ENCODE measurements at regions not wholly inside any gene's neighbourhood (a gene's known extent, or its start where the extent isn't known, plus 50 kb on each side); places are given as distances from the start of the nearest gene placed in this dataset.

DNA sequence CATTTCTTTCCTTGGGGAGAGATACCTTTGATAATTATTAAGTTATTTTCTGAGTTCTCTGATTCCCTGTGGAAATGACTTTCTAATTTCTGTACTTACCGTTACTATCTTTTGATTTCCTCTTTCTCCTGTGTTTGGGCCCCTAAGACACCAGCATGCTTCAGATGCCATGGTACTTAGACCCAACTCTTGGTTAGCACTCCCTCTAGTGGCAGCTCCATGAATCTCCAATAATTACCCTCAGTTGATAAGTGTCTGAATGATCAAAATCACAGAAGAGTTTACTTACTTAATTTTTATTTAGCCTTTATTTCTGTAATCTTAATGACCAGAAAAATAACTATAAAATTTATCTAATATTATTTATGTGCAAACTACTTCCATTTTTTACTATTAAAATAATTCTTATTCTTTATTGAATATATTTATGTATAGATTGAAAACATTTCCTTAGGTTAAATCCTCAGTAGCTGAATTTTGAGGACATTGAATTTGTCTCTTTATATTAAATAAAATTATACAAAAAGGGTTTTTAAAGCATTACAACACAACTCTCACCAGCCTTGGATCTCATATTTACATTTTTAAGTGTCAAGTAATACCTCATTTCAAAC, 300.4 kb downstream of the KCNS3 start:
- no peaks in the 10 kb centered on the region for H3K9me3 ChIP-seq (ENCODE audit: insufficient read depth, low read depth, low read length)
- no peak overlapping the region for H3K9ac ChIP-seq (ENCODE audit: low read depth, low read length)
- no peaks in the 10 kb centered on the region for H3K36me3 ChIP-seq (ENCODE audit: insufficient read depth, low read length)
- no peaks in the 10 kb centered on the region for H3K27me3 ChIP-seq (ENCODE audit: insufficient read depth, low read length)
- no peaks in the 10 kb centered on the region for H3K4me1 ChIP-seq (ENCODE audit: insufficient read depth, low read length)
- no peak overlapping the region for H3K4me3 ChIP-seq (ENCODE audit: low read length)
- 47% methylated on average over 1 of the region's 1 CpG for WGBS
- H3K27ac ChIP-seq (ENCODE audit: low read depth, low read length), result no peak overlapping the region

DNA sequence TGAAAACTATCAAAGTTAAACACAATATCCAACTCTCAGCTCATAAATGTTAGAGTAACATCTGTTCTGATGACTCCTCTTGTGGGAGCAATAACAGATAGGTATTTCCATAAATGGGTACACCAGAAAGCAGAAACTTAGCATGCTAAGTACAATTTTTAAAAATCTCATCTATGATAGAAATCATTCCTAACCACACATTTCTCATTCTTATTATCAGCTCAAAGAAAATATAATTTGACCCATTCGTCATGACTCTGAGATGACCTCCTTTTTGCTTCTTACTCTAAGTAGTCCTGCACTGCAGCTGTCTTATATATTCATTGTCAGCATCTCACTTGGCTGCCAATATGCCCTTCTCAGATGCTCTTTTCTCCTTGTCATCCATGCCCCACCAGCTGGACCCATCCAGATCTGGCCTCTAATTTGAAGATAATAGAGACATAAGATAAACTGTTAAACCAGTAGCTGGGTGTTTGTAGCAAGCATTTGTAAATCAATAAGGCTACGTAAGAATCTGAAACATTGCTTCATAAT, 298.3 kb downstream of the KCNS3 start:
- 93% methylated on average over 1 of the region's 2 CpGs for WGBS
- H3K4me3 ChIP-seq (ENCODE audit: low read length), result no peak overlapping the region
- no peaks in the 10 kb centered on the region for H3K36me3 ChIP-seq (ENCODE audit: insufficient read depth, low read length)
- H3K9ac ChIP-seq (ENCODE audit: low read depth, low read length), result no peak overlapping the region
- H3K9me3 ChIP-seq (ENCODE audit: insufficient read depth, low read depth, low read length), result no peaks in the 10 kb centered on the region
- no peaks in the 10 kb centered on the region for H3K27me3 ChIP-seq (ENCODE audit: insufficient read depth, low read length)
- H3K27ac ChIP-seq (ENCODE audit: low read depth, low read length), result no peak overlapping the region
- no peaks in the 10 kb centered on the region for H3K4me1 ChIP-seq (ENCODE audit: insufficient read depth, low read length)

DNA sequence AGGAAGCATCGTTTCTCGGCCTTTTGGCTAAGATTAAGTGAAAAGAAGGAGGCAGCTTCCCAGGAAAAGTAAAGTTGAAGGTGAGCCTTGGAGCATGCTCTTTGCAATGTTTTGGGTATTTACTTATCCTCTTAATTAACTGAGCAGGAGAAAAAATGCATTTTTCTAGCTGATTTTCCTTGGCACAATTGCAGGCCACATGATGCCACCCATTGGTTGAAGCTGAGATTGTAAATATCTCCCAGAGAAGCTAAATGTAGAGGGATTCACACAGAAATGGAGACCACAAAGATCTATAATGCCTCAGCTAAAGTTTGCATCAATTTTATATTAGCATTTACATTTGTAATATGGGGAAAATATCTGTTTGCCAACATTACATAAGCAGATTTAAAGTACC, 294.1 kb downstream of the KCNS3 start:
- WGBS, result 92% methylated on average over 2 of the region's 2 CpGs
- no peaks in the 10 kb centered on the region for H3K36me3 ChIP-seq (ENCODE audit: insufficient read depth, low read length)
- no peak overlapping the region for H3K27ac ChIP-seq (ENCODE audit: low read depth, low read length)
- H3K4me1 ChIP-seq (ENCODE audit: insufficient read depth, low read length), result no peaks in the 10 kb centered on the region
- H3K27me3 ChIP-seq (ENCODE audit: insufficient read depth, low read length), result no peaks in the 10 kb centered on the region
- H3K4me3 ChIP-seq (ENCODE audit: low read length), result no peak overlapping the region
- no peak overlapping the region for H3K9ac ChIP-seq (ENCODE audit: low read depth, low read length)
- no peaks in the 10 kb centered on the region for H3K9me3 ChIP-seq (ENCODE audit: insufficient read depth, low read depth, low read length)

DNA sequence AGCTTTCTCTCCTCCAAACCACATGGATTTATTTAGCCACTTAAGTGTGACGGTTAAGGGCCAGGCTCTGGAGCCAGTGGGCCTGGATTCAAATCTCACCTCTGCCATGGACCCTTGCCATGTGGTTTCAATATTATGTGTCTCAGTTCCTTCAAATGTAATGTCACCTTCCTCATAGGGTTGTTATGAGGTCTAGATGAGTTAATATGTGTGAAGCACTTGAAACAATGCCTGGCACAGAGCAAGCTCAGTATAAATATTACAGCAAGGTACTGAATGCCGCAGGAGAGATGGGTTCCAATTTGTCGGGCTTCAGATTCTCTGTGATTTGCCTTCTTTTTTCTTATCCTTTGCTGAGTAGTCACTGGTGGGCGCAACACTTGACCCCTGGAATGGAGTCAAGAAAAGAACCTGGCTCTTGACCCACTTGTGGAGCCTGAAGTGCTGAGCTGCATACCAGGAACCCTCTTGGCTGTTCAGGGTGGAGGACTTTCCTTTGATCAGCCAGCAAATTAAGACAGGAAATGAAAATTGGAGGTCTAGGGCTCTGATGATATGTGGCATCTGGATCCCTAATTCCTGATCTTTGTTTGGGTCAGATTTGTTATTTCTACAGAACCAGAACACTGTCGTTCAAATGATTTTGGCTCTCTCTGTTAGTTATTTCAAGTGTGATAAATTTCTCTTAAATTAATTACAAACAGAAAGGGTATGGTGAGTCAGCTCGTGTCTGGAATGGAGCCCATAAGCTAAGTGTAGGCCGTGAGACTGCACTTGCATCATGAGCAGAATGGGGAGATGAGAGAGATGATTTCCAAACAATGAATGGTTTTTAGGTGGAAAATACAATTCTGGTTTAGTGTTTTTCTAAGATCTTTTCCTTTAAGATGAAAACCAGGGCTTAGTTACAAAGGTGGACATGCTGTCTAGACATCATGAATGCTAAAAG, 293.0 kb downstream of the KCNS3 start:
- Histone ChIP-seq H3K27ac (ENCODE audit: low read depth, low read length) (no peak overlapping the region), H3K27me3 (ENCODE audit: insufficient read depth, low read length) (no peaks in the 10 kb centered on the region), H3K36me3 (ENCODE audit: insufficient read depth, low read length) (no peaks in the 10 kb centered on the region), H3K4me3 (ENCODE audit: low read length) (no peak overlapping the region), H3K4me1 (ENCODE audit: insufficient read depth, low read length) (no peaks in the 10 kb centered on the region), H3K9me3 (ENCODE audit: insufficient read depth, low read depth, low read length) (no peaks in the 10 kb centered on the region), H3K9ac (ENCODE audit: low read depth, low read length) (no peak overlapping the region)
- 94% methylated on average over 6 of the region's 7 CpGs for WGBS

DNA sequence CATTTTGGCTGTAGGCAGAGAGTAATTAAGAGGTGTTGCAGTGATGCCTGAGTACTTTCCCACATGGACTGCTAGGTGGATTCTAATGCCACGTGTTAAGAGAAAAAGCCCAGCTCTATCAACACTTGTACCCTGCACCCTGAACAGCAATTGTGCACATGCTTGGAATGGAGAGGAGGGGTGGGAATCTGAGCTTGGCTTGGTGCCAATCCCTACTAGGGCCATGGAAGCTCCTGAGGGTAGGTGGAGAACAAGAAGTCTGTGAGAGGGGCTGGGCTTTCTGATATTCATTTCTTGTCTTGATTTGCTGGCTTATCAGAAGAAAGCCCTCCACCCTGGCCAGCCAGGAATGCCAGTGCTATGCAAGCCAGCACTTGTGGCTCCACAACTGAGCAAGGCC, 292.2 kb downstream of the KCNS3 start:
- Histone ChIP-seq H3K4me1 (ENCODE audit: insufficient read depth, low read length) (no peaks in the 10 kb centered on the region), H3K36me3 (ENCODE audit: insufficient read depth, low read length) (no peaks in the 10 kb centered on the region), H3K9me3 (ENCODE audit: insufficient read depth, low read depth, low read length) (no peaks in the 10 kb centered on the region), H3K27me3 (ENCODE audit: insufficient read depth, low read length) (no peaks in the 10 kb centered on the region), H3K4me3 (ENCODE audit: low read length) (no peak overlapping the region), H3K27ac (ENCODE audit: low read depth, low read length) (no peak overlapping the region), H3K9ac (ENCODE audit: low read depth, low read length) (no peak overlapping the region)
- WGBS, result 100% methylated on average over 1 of the region's 1 CpG

DNA sequence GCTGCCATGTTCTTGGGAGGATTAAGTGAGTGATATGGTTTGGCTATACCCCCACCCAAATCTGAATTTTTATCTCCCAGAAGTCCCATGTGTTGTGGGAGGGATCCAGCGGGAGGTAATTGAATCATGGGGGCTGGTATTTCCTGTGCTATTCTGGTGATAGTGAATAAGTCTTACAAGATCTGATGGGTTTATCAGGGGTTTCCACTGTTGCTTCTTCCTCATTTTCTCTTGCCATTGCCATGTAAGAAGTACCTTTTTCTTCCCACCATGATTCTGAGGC, 291.4 kb downstream of the KCNS3 start:
- no peaks in the 10 kb centered on the region for H3K9me3 ChIP-seq (ENCODE audit: insufficient read depth, low read depth, low read length)
- no peaks in the 10 kb centered on the region for H3K36me3 ChIP-seq (ENCODE audit: insufficient read depth, low read length)
- no peaks in the 10 kb centered on the region for H3K4me1 ChIP-seq (ENCODE audit: insufficient read depth, low read length)
- H3K27me3 ChIP-seq (ENCODE audit: insufficient read depth, low read length), result no peaks in the 10 kb centered on the region
- WGBS, result 85% methylated on average over 1 of the region's 1 CpG
- no peak overlapping the region for H3K4me3 ChIP-seq (ENCODE audit: low read length)
- no peak overlapping the region for H3K9ac ChIP-seq (ENCODE audit: low read depth, low read length)
- no peak overlapping the region for H3K27ac ChIP-seq (ENCODE audit: low read depth, low read length)

DNA sequence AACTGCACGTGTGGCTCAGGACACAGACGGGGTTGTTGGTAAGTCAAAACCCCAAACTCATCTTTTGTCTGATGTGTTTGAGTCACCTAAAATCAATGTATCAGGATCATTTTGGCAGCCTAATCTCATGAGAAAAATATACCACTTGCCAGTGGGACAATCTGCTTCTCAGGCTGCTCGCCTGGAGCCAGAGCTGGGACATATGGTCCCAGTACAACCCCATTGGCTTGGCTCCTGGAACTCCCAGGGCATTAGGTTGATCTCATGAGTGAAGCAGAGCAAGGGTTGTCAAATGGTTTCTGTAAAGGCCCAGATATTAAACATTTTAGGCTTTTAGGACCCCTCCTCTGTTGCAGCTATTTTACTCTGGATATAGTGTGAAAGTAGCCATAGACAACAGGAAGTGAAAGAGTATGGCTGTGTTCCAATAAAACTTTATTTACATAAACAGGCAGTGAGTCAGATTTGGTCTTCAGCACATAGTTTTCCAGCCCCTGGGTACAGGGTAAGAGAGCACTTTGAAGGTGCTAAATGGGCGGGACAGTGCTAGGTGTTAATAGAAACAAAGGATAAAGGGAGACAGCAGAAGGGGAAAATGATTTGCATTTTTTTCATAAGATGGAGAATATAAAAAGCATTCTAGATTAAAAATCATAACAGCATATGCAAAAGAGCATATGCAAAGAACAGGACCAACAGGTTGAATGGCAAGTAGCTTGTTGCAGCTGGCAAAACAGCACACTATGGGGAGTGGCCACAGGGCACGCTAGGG, 290.8 kb downstream of the KCNS3 start:
- Histone ChIP-seq H3K36me3 (ENCODE audit: insufficient read depth, low read length) (no peaks in the 10 kb centered on the region), H3K4me1 (ENCODE audit: insufficient read depth, low read length) (no peaks in the 10 kb centered on the region), H3K9me3 (ENCODE audit: insufficient read depth, low read depth, low read length) (no peaks in the 10 kb centered on the region), H3K27me3 (ENCODE audit: insufficient read depth, low read length) (no peaks in the 10 kb centered on the region), H3K9ac (ENCODE audit: low read depth, low read length) (no peak overlapping the region), H3K4me3 (ENCODE audit: low read length) (no peak overlapping the region), H3K27ac (ENCODE audit: low read depth, low read length) (no peak overlapping the region)
- WGBS, result 93% methylated on average over 4 of the region's 5 CpGs

DNA sequence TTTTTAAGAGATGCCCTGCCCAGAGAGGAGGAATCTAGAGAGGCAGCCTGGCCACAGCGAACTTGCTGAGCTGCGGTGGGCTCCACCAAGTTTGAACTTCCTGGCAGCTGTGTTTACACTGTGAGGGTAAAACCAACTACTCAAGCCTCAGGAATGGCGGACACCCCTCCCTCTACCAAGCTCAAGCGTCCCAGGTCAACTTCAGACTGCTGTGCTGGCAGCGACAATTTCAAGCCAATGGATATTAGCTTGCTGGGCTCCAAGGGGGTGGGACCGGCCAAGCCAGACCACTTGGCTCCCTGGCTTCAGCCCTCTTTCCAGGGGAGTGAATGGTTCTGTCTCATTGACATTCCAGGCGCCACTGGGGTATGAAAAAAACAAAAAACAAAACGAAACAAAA, 289.4 kb downstream of the KCNS3 start:
- no peak overlapping the region for H3K9ac ChIP-seq (ENCODE audit: low read depth, low read length)
- no peak overlapping the region for H3K4me3 ChIP-seq (ENCODE audit: low read length)
- H3K27ac ChIP-seq (ENCODE audit: low read depth, low read length), result no peak overlapping the region
- H3K9me3 ChIP-seq (ENCODE audit: insufficient read depth, low read depth, low read length), result no peaks in the 10 kb centered on the region
- WGBS, result 93% methylated on average over 8 of the region's 8 CpGs
- no peaks in the 10 kb centered on the region for H3K36me3 ChIP-seq (ENCODE audit: insufficient read depth, low read length)
- H3K27me3 ChIP-seq (ENCODE audit: insufficient read depth, low read length), result no peaks in the 10 kb centered on the region
- H3K4me1 ChIP-seq (ENCODE audit: insufficient read depth, low read length), result no peaks in the 10 kb centered on the region

DNA sequence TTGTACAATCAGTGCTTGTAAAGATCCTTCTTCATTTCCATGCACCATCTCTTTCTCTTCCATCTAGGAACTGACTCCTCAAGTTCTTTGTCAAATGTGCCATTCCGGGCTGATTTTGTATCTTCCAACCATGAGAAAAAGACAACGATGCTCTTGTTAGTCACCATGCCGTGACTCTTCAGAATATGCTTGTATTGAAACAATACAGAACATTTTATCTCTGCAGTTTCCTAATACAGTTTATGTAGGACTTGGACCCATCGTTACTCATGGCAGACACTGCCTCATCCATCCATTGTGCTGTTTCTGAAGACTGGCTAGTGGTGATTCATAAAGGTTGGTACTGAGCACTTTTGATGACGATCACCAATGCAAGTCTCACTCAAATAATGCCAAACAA, 283.2 kb downstream of the KCNS3 start:
- H3K9me3 ChIP-seq (ENCODE audit: insufficient read depth, low read depth, low read length), result no peaks in the 10 kb centered on the region
- H3K36me3 ChIP-seq (ENCODE audit: insufficient read depth, low read length), result no peaks in the 10 kb centered on the region
- WGBS, result 98% methylated on average over 5 of the region's 5 CpGs
- H3K9ac ChIP-seq (ENCODE audit: low read depth, low read length), result no peak overlapping the region
- H3K27me3 ChIP-seq (ENCODE audit: insufficient read depth, low read length), result no peaks in the 10 kb centered on the region
- H3K4me1 ChIP-seq (ENCODE audit: insufficient read depth, low read length), result no peaks in the 10 kb centered on the region
- H3K4me3 ChIP-seq (ENCODE audit: low read length), result no peak overlapping the region
- no peak overlapping the region for H3K27ac ChIP-seq (ENCODE audit: low read depth, low read length)

DNA sequence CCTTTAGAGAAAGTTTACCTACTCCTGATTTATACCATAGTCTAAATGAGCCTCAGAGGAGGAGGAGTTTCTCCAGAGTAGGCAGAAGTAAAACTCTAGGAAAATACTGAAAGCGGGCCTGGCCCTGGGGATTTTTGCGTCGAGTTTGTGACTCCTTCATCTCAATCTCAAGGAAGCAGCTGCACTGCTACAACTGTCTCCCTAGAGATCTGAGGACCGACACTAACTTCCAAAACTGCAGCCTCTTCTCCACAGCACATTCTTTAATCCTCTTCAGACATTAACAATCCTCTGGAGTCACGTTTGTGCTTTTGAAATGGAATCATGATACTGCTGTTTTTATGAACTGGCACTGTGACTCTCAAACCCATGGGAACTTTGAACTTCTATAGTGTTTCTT, 281.4 kb downstream of the KCNS3 start:
- H3K27me3 ChIP-seq (ENCODE audit: insufficient read depth, low read length), result no peaks in the 10 kb centered on the region
- no peaks in the 10 kb centered on the region for H3K4me1 ChIP-seq (ENCODE audit: insufficient read depth, low read length)
- H3K4me3 ChIP-seq (ENCODE audit: low read length), result no peak overlapping the region
- no peak overlapping the region for H3K9ac ChIP-seq (ENCODE audit: low read depth, low read length)
- H3K27ac ChIP-seq (ENCODE audit: low read depth, low read length), result no peak overlapping the region
- H3K36me3 ChIP-seq (ENCODE audit: insufficient read depth, low read length), result no peaks in the 10 kb centered on the region
- 93% methylated on average over 5 of the region's 5 CpGs for WGBS
- H3K9me3 ChIP-seq (ENCODE audit: insufficient read depth, low read depth, low read length), result no peaks in the 10 kb centered on the region

DNA sequence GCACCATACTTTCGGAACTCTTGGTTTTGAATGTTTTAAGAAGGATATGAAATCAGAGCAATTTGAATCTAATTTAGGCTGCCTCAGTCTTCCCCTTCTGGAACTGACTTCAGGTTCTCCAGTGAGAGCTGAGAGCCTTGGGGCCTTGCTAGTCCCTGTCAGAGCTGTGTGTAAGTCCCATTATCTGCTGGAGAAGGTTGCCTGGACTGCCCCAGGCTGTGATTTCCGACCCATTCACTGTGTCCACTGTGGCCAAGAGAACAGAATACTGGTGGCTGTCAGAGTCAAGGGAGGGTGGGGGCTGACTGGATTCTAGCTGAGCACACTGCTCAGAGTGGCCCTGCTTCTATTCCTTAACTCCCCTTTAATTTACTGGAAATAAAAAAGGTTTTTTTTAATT, 278.0 kb downstream of the KCNS3 start:
- no peaks in the 10 kb centered on the region for H3K9me3 ChIP-seq (ENCODE audit: insufficient read depth, low read depth, low read length)
- H3K36me3 ChIP-seq (ENCODE audit: insufficient read depth, low read length), result no peaks in the 10 kb centered on the region
- H3K4me3 ChIP-seq (ENCODE audit: low read length), result no peak overlapping the region
- H3K9ac ChIP-seq (ENCODE audit: low read depth, low read length), result no peak overlapping the region
- no peaks in the 10 kb centered on the region for H3K27me3 ChIP-seq (ENCODE audit: insufficient read depth, low read length)
- 90% methylated on average over 2 of the region's 2 CpGs for WGBS
- no peak overlapping the region for H3K27ac ChIP-seq (ENCODE audit: low read depth, low read length)
- H3K4me1 ChIP-seq (ENCODE audit: insufficient read depth, low read length), result no peaks in the 10 kb centered on the region

Measured in HUES64 (cell line).